22Rv1 (cell line): ENCODE measurements at regions not wholly inside any gene's neighbourhood (a gene's known extent, or its start where the extent isn't known, plus 50 kb on each side); places are given as distances from the start of the nearest gene placed in this dataset.

Source experiments
- H3K27ac ChIP-seq: fragments of 450-650 bp; 2 replicates; pipeline ENCODE4 v1.5.1; 2017
- CTCF ChIP-seq: fragments of 450-650 bp; IDR thresholded peaks from 2 replicates; pipeline ENCODE4 v1.5.1; 2017; ENCODE audit warnings: mild to moderate bottlenecking
- ZFX ChIP-seq: fragments of 450-650 bp; IDR thresholded peaks from 2 replicates; pipeline ENCODE4 v1.6.1; 2017; ENCODE audit warnings: antibody characterized with exemption, borderline replicate concordance

GRCh38 chr4:24249972-24250371 is 334.4 kb downstream of the DHX15 start:
- no peak overlapping the region for H3K27ac ChIP-seq
- TF ChIP-seq CTCF (no peak), ZFX (no peak)

GRCh38 chr4:24248674-24249630 is 335.4 kb downstream of the DHX15 start:
- H3K27ac ChIP-seq: no peak overlapping the region
- TF ChIP-seq ZFX (no peak), CTCF (no peak)

- H3K27ac ChIP-seq: no peak overlapping the region
- TF ChIP-seq ZFX (no peak), CTCF (no peak)
Observed at GRCh38 chr4:24245491-24245820, 338.9 kb downstream of the DHX15 start.

- H3K27ac ChIP-seq: no peak overlapping the region
- TF ChIP-seq ZFX (no peak), CTCF (no peak)
Observed at GRCh38 chr4:24244663-24245490, 339.5 kb downstream of the DHX15 start.

- H3K27ac ChIP-seq: no peak overlapping the region
- TF ChIP-seq ZFX (no peak), CTCF (no peak)
Observed at GRCh38 chr4:24243641-24244040, 340.7 kb downstream of the DHX15 start.

GRCh38 chr4:24241511-24241910 is 342.8 kb downstream of the DHX15 start:
- H3K27ac ChIP-seq: no peak overlapping the region
- no peak for TF ChIP-seq CTCF
- TF ChIP-seq ZFX: no peak

- no peak overlapping the region for H3K27ac ChIP-seq
- TF ChIP-seq CTCF (no peak), ZFX (no peak)
Observed at GRCh38 chr4:24240655-24241054, 343.7 kb downstream of the DHX15 start.
